Skin of body (tissue), 1 donor: ENCODE measurements at regions not wholly inside any gene's neighbourhood (a gene's known extent, or its start where the extent isn't known, plus 50 kb on each side); places are given as distances from the start of the nearest gene placed in this dataset.
"Not testable (repeated sequence)": the region's sequence is repeated elsewhere in the genome, so short reads cannot be mapped to it uniquely, and the experiment has no call there.

Experiments used
- DNase-seq: peaks from one replicate; lab custom pipeline; 2025; lab: John Stamatoyannopoulos, UW

DNA sequence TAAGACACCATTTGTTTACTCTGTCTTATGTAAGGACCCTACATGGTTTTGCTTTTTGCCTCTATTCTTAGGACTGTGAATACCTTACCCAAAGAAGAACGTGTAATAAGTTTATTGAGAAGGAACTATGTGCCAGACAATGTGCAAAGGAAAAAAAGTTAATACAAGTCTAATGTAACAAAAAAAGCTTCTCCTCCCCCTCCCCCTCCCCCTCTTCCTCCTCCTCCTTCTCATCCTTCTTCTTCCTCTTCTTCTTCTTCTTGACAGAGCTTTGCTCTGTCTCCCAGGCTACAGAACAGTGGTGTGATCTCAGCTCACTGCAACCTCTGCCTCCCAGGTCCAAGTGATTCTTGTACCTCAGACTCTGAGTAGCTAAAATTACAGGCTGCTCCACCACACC, 50.9 kb upstream of the MITF start:
- no peak for DNase-seq

DNA sequence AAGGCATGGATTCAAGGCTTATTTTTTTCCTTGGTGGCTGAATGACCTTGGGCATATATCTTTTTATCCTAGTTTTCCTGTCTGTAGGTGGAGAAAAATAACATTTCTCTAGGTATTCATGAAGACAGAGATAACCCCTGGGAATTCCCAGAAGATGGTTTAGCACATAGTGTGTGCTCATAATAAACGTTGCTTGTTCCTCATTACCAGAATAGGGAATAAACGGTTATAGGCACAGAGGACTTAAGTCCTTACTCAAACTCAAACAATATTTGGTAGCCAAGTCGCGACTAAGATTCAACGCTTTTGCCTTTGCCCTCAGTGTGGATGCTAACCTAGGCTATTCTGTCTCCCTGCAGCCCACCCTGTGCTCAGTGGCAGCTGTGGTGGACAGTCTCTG, 51.6 kb upstream of the MITF start:
- no peak for DNase-seq

DNA sequence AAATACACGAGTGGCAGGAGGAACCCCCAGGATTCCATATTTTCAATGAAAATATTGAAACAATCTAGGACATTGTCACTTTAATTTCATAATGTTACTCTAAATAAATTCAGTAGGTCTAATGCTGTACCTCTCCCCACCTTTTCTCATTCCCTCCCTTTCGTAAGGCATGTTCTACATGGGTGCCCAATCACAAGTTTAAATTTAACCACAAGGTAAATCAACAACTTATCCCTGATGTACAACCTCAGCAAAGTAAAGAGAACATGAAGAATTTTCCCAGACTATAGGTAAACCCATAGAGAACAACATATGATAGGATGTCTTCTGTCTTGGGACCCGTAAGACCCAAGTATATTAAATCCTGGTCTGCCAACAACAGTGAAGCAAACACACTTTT, 53.2 kb upstream of the MITF start:
- no peak for DNase-seq

DNA sequence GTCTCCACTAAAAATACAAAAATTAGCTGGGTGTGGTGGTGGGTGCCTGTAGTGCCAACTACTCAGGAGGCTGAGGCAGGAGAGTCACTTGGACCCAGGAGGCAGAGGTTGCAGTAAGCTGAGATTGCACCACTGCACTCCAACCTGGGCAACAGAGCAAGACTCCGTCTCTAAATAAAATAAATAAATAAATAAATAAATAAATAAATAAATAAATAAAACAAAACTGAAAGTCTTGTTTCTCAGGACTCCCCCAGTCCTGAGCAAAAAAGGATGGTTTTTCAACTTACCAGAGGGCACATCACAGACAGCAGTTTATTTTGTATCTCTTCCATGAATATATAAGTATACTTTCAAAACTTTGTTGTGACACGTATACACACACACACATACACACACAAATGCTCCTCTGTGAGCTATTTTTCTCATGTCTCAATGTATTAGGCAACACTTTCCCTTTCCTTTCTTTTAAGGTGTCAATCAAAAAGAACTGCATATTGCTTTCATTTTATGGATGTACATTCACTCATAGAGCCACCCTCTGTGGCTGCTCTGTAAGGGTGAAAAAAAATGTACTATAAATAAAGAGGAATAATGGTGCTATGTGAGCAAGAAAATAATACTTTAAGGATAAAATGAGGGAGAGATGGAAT, 54.8 kb upstream of the MITF start:
- no peak for DNase-seq

DNA sequence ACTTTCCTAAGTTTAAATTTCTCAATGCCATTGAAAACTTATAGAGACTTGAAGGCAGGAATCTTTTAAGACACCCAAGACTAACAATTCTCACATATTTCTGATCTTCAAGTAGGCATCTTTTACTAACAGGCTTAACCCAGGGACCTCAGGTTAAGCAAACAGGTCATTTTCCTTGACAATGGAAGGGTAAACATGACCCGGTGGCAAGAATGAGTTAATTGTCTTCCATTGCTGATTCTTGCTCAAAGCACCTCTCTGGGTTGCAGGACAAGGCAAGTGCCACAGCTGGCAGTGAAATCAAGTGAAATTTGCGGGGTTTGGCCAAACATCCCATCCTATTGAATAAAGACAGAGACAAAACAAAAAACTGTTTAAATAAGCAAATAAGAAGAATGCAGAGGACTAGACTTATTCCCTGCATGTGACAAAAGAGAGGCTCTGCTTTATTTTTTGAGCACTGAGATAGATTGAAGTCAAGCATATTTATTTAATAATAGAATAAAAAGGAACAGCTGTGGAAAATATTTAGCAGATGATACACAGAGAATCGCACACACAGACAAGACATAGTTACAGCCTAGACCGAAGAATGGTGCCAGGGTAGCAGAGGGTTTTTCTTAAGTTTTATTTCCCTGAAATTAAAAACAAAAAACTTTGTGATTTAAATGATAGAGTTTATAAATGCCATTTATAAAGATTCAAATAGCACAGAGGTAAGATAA, 56.0 kb upstream of the MITF start:
- peak; percentile 88 for DNase-seq

DNA sequence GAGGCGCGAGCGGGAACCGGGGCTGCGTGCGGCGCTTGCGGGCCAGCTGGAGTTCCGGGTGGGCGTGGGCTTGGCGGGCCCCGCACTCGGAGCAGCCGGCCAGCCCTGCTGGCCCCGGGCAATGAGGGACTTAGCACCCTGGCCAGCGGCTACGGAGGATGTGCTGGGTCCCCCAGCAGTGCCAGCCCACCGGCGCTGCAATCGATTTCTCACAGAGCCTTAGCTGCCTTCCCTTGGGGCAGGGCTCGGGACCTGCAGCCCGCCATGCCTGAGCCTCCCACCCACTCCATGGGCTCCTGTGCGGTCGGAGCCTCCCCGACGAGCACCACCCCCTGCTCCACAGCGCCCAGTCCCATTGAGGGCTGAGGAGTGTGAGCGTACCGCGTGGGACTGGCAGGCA, 61.8 kb upstream of the MITF start:
- not testable (repeated sequence) for DNase-seq

DNA sequence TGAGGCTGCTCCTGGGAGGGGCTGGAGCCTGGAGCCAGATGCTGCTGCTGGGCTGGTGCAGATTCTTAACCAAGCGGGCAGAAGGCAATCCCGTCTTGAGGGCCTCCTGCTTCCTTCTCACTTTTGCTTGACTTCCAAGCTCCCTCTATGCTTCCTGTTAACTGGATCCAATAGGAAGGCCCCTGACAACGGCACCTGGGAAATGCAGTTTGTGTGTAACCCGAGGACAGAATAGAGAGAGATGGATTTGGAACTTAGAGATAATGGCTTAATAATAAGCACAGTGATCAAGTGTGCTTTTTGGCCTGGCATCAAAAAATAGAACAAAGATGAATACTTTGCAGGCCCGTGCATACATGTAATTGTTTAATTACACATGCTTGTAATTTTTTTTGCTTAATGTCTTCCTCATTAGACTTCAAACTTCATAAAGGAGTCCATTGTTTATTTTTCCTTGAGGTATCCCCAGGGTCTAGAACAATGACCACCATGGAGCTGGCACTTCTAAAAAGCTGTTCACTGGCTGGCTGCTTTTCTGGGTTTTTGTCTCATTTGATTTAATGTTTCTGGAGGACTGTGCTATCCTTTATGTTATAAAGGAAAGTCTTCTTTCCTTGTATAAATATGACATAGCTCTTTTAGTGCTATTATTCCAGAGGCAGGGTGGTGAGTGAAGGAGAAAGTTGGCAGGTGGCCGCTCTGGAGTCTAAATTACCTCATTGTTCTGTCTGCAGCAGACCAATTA, 63.3 kb upstream of the MITF start:
- peak; percentile 66 for DNase-seq

DNA sequence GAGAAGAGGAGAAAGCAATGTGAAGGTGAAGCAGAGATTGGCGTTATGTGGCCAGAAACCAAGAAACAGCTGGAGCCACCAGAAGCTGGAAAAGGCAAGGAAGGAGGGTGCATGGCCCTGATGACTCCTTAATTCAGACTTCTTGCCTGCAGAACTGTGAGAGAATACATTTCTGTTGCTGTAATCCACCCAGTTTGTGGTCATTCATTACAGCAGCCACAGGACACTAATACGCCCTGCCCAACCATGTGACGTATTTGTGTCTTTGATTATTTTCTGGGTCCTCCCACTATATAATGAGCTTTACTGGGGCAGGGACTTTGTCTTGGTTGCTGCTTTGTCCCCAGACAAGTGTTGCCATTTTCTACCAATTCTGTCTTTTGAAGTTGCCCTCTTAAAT, 64.5 kb upstream of the MITF start:
- DNase-seq: no peak

DNA sequence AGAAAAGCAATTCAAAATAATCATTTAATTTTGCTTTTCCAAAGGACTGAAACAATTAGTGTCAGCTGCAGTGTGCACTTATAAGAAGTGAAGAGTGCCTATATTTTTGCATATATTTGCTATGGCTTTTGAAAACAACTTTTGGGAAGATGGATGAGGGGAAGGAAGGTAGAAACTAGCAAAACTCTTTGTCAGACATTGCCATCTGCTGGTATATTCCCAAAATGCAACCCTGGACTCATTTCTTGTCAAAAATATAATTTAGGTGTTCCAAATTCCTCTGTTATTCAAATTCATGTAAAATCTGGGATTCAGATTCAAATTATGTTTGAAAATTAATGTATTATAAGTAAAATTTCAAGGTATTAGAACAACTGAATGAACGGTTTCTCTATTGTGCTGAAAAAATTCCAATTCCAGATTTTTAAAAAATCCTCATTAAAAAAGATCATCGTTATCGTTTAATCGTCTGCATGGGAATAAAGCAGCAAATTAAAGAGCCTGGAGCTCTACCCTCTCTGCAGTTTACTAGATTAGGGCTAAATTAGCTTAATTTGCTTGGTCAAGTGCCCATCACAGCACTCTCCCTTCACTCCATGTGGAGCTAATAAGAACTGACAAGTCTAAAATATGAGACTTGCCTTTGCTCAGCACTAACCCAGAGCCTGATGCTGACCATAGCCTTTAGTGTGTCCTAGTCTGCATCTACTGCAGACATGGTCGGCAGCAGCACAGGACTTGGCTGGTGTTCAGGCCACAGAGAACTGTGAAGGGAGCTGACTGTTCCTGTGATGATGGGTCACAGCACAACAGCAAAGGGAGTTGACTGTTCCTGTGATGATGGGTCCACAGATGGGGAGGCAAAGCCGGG, 67.9 kb upstream of the MITF start:
- DNase-seq: peak; percentile 48

DNA sequence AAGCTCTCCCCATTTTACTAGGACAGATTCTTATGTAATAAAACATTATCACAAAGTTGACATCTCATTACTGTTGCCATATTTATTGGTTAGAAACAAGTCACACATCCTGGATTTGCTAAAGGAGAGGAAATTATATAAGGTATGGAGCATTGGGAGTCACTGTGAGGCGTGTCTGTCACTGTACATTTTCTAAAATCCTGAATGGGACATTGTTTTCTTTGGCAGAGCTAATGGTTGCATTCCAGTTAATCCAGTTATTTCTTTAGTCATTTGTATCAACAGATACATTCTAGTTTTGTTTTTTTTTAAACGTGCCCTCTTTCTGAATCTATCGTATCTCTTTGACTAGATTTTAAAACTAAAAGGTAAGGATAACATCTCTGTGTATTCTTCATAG, 70.2 kb upstream of the MITF start:
- DNase-seq: no peak

DNA sequence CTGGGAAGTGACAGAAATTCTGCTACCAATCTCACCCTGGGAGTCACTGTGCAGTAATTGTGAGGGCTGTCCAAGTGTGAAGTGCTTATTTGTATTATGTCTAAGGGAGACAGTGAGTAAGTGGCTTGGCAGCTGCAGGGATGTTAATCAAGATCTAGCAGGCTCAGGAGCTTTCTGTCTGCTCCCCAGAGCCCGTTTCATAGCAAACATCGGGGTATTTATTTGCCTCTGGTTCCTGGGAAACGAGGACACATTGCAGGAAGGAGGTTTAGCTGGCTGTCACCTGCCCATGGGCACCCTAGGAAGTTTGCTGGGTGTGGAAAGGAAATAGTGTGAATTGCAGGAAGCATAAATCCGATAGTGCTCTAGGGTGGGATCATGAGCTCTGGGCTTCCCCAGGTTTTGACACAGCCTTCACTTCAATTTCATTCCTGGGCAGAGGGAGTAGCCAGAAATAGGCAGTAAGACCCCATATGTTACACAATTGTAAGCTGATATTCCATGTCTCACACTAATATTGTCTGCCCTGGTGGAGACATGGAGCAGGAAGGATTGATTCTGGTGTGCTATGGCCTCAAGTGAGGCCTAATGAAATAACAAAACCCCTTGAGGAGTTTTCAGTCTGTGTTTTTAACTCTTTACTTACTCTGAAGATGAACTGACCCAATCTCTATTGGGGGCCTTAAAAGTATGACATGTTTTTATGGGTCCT, 74.1 kb upstream of the MITF start:
- DNase-seq: no peak

DNA sequence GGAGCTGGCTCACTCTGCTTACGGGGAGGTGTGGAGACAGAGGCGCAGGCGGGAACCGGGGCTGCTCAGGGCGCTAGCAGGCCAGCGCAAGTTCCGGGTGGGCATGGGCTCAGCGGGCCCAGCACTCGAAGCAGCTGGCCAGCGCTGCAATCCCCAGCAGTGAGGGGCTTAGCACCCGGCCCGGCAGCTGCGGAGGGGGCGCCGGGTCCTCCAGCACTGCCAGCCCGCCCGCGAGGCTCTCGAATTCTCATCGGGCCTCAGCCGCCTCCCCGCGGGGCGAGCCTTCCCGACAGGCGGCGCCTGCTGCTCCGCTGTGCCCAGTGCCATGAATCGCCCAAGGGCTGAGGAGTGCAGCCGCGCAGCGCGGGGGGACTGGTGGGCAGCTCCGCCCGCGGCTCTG, 78.6 kb upstream of the MITF start:
- DNase-seq: no peak

DNA sequence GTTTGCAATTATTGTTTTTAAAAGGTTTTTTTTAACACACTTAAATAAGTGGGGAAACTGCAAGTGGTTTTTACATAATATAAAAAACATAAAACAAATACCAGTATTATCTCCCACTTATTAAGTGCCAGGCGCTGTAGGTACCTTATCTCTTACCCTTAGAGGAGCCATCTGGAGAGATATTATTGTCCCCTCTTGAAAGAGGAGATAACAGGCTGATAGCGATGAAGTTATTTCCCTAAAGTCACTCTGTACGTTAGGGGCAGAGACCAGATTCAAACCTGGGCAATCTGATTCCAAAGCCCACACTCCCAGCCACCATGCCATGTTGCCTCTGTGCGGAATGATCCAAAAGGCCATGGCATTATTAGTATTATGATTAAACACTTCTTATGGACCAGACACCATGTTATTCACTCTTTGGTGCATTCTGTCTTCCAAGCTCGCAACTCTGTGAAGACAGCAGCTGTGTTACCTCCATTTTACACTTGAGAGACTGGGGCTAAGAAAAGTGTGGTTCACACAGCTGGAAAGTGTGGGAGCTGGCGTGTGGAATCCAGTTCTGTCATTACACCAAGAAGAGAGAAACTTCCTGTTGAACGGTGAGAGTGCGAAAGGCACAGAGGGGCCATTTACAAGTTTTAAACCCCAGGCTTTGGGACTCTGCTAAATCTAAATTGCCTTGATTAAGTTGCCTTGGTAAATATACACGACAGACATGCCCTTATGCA, 79.9 kb upstream of the MITF start:
- DNase-seq: no peak

DNA sequence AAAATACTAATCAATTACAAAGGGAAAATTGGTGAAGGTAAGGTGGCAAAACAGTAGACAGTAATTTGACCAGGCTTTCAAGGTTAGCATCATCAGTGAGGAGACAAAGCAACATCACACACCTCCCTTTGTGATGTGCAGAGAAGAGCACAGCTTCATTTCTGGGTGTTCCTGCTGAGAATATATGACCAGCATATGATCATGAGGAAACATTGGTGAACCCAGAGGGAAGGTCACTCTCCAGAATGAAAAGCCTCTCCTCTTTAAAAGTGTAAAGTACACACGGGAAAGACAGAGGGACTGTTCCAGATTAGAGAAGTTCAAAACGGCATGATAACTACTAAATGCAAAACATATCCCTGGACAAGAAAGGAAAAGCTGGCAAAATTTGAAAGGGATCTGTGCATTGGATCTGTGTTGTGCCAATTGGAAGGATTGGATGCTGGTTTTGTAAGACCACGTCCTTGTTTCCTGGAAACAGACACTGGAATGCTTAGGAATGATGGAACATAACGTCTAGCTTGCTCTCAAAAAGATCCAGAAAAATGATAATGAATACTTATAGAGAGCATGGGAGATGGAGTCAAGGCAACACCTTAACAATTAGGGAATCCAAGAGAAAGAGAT, 80.6 kb upstream of the MITF start:
- peak; percentile 54 for DNase-seq

DNA sequence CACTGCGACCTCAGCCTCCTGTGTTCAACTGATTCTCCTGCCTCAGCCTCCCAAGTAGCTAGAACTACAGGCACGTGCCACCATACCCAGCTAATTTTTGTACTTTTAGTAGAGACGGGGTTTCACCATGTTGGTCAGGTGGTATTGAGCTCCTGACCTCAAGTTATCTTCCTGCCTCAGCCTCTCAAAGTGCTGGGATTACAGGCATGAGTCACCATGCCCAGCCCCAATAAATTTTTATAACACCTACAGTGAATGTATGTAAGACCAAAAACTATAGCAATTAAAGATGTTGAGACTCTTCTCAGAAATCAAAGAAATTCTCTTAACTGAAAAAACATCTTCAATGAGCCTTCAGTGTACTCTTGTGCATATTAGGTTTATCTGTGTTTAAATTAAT, 82.2 kb upstream of the MITF start:
- DNase-seq: not testable (repeated sequence)

DNA sequence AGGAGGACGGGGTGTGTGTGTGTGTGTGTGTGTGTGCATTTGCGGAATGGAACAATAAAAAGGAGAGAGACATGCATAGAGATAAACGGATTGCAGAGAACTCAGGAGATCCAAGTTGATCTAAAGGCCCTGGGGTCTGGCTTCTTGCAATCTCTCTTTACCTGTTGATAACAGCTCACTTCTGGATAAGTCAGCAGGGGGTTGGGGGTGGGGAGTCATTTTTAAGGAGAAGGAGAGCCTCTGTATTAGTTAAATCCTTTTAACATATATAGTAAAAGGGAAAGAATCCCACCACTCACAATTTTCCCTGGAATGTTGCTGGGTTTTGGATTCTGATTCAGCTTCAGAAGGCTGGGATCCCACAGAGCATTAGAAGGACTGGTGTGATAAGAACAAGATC, 87.5 kb upstream of the MITF start:
- DNase-seq: no peak

DNA sequence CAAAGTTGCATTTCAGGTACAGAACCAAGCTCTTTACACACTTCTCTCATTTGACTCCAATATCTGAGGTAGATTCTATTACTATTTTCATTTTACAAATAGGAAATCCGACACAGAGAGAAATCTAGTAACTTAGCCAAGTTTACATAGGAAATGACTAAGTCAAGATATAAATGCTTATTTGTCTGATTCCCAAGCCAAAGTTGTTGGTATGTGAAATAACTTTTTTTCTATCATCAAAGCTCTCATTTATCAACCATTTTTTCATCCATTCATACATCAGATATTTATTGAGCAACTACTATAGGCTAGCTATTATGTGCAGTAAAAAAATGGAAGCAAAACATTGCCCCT, 89.2 kb upstream of the MITF start:
- DNase-seq: no peak

DNA sequence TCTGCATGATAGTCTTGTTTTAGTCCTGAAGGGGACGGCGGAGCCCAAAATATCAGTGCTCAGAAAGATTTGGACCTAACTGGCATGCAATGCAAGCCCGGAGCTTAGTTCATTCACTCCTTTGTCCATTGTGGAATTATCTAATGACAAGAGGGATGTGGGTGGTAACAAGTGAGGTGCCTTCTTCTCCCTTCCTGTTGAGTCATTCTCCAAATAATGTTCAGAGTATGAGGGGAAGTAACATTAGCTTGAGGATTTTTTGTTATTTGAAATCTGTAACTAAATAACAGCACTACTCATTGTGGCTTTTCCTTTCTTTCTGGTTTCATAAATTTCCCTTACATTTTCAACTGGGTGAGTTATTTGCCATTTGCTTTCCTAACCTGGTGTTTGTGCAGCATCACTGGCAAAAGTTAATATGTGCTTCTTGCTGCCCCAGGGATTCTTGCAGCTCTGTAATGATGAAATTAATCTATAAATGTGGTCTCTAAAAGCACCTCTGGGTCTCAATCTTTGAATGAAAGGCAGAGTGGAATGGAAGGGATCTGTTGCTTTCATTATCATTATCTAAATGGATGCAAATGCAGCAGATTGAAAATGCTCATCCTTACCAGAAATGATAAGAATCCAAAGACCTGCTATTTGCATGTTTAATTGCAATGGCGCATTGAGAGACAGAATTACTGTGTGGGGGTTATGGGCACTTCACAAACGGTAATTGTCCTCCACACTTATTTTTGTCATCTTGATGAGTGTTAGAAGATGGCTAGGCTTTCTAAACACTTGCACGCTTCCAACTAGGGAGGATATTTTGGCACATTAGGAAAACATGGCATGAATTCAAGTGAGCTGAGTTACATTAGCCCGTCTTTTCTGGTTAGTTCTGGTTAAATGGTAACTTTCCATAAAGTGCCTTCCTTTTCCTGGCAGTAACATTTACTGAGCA, 89.9 kb upstream of the MITF start:
- no peak for DNase-seq

DNA sequence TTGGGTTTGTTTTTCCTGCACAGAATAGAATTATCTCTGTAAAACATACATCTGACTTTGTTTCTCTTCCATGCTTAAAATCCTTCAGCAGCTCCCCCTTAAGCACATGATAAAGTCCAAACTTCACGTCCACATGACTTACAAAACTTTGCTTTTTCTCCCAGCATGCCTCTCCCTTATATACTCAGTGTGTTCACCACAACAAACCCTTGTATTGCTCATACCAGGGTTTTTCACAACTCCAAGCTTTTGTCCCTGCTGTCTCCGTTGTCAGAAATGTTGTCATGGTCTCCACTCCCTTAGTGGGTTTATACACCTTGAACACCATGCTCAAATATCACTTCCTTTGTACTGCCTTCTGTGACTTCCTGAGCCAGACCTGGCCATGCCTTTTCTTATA, 91.1 kb upstream of the MITF start:
- DNase-seq: no peak
